OCI-LY7 (cell line): ENCODE measurements at regions not wholly inside any gene's neighbourhood (a gene's known extent, or its start where the extent isn't known, plus 50 kb on each side); places are given as distances from the start of the nearest gene placed in this dataset.

Source experiments
- BruUV-seq: library from RNA; stranded (reverse); fragments of 400-500 nt; replicated peaks from 2 replicates; lab custom pipeline; 2021; lab: Mats Ljungman, UMichigan
- CTCF ChIA-PET: fragments of 300-600 bp; sonication (Branson Sonifier 250); formaldehyde crosslinking; loops from one replicate; lab custom pipeline; 2022; ENCODE audit warnings: antibody characterized with exemption; ENCODE audit not compliant: unreplicated experiment; lab: Charles Lee
- POLR2A ChIA-PET: fragments of 300-600 bp; sonication (Branson Sonifier 250); formaldehyde crosslinking; loops from one replicate; lab custom pipeline; 2022; ENCODE audit warnings: antibody characterized with exemption; lab: Charles Lee
- DNase-seq: peaks from one replicate; pipeline ENCODE4 v3.0.0-alpha.2; 2015; ENCODE audit warnings: low spot score
- H2AFZ ChIP-seq: fragments of 200-600 bp; sonication (generic), shearing (Covaris generic); 2 replicates; pipeline ENCODE4 v1.6.1; 2014; ENCODE audit warnings: mild to moderate bottlenecking, antibody characterized with exemption, low read length, moderate library complexity
- H3K27ac ChIP-seq: fragments of 200-600 bp; sonication (generic); 2 replicates; pipeline ENCODE4 v1.5.1; 2014; ENCODE audit warnings: mixed run types, low read depth, mild to moderate bottlenecking, moderate library complexity, low read length, inconsistent platforms; ENCODE audit not compliant: poor library complexity, severe bottlenecking
- H3K36me3 ChIP-seq: fragments of 200-600 bp; sonication (generic); 2 replicates; pipeline ENCODE4 v1.6.1; 2014; ENCODE audit warnings: mild to moderate bottlenecking, antibody characterized with exemption, low read length, moderate library complexity, mixed read lengths; ENCODE audit not compliant: insufficient read depth
- H3K4me1 ChIP-seq: fragments of 200-600 bp; sonication (generic); 2 replicates; pipeline ENCODE4 v1.5.1; 2014; ENCODE audit warnings: mild to moderate bottlenecking, low read length; ENCODE audit not compliant: insufficient read depth, poor library complexity, severe bottlenecking
- H3K4me2 ChIP-seq: fragments of 200-600 bp; sonication (generic); 2 replicates; pipeline ENCODE4 v1.6.1; 2014; ENCODE audit warnings: mild to moderate bottlenecking, low read length
- H3K4me3 ChIP-seq: fragments of 200-600 bp; sonication (generic); 2 replicates; pipeline ENCODE4 v1.5.1; 2014; ENCODE audit warnings: mild to moderate bottlenecking, low read depth, low read length; ENCODE audit not compliant: poor library complexity, severe bottlenecking
- H3K79me2 ChIP-seq: fragments of 200-600 bp; sonication (generic); 2 replicates; pipeline ENCODE4 v1.6.1; 2016; ENCODE audit warnings: low read depth, mild to moderate bottlenecking, low read length, moderate library complexity, mixed read lengths; ENCODE audit not compliant: insufficient read depth
- H3K9me2 ChIP-seq: fragments of 200-600 bp; sonication (generic); 2 replicates; pipeline ENCODE4 v1.6.1; 2016; ENCODE audit warnings: mild to moderate bottlenecking, low read length, mixed read lengths; ENCODE audit not compliant: insufficient read depth
- H3K9me3 ChIP-seq: fragments of 200-600 bp; sonication (generic); 2 replicates; pipeline ENCODE4 v1.6.1; 2014; ENCODE audit warnings: mild to moderate bottlenecking, mixed run types, low read length, mixed read lengths
- H4K20me1 ChIP-seq: fragments of 200-600 bp; sonication (generic); 2 replicates; pipeline ENCODE4 v1.6.1; 2014; ENCODE audit warnings: mild to moderate bottlenecking, antibody characterized with exemption, low read length, moderate library complexity, mixed read lengths; ENCODE audit not compliant: insufficient read depth
- CTCF ChIP-seq: fragments of 200-600 bp; sonication (generic); conservative IDR thresholded peaks from 2 replicates; pipeline ENCODE4 v1.5.1; 2014; ENCODE audit warnings: mild to moderate bottlenecking, antibody characterized with exemption, low read length, moderate library complexity, mixed read lengths
- EZH2phosphoT487 ChIP-seq: fragments of 200-600 bp; sonication (generic); IDR thresholded peaks from 2 replicates; pipeline ENCODE4 v1.6.1; 2018; ENCODE audit warnings: low read depth, borderline replicate concordance, mild to moderate bottlenecking, mixed run types, antibody characterized with exemption, low read length, moderate library complexity, mixed read lengths
- intact Hi-C: fragments of 100-400 bp; cut with micrococcal nuclease; formaldehyde crosslinking; loops from one replicate; pipeline ENCODE4 v1.10.0; 2022; ENCODE audit not compliant: unreplicated experiment

GRCh38 chr4:116705466-116705865 is 379.9 kb downstream of the TRAM1L1 start:
- POLR2A ChIA-PET, result no interaction called here
- no peak for DNase-seq

DNA sequence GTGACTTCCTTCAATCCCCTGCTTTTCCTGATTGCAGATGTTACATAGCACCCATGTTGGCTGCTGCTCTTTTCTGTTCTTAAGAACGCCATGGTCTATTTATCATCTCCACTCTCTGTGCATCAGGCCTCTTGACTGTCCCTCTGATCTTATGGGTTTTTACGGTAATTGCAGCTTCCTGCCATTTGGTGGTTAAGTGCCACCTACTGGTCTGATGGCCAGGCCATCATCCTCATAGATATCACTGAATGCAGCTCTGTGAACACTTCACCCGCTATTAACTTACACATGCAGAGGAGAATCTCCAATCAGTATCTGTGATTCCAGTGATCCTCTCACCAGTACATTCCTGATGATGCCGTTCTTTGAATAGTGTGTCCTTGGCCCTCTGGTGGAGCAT is 382.4 kb downstream of the TRAM1L1 start:
- H3K4me2 ChIP-seq, result no peak overlapping the region
- TF ChIP-seq CTCF, result peak; percentile 64
- no peak for TF ChIP-seq EZH2phosphoT487
- intact Hi-C loops, result no loop called here
- no peaks in the 10 kb centered on the region for H3K79me2 ChIP-seq
- H3K9me2 ChIP-seq, result 0 out of 2 replicates have a peak, but pooled peaks cover 4% of the 10 kb centered on the region
- no peak overlapping the region for H3K4me3 ChIP-seq
- POLR2A ChIA-PET, result interaction anchor here (1.0 kb wide), 1 partner anchor 9 kb away, joined by 3 read pairs; no protein-coding TSS in a partner anchor
- H3K4me1 ChIP-seq, result no peaks in the 10 kb centered on the region
- H4K20me1 ChIP-seq, result no peaks in the 10 kb centered on the region
- DNase-seq, result peak; percentile 13
- CTCF ChIA-PET, result no interaction called here
- no peak overlapping the region for H2AFZ ChIP-seq
- H3K27ac ChIP-seq, result no peak overlapping the region
- no peaks in the 10 kb centered on the region for H3K9me3 ChIP-seq
- no peaks in the 10 kb centered on the region for H3K36me3 ChIP-seq
- BruUV-seq, result no TSS peak

More at GRCh38 chr4:116705466-116705865, 379.9 kb downstream of the TRAM1L1 start:
- Histone ChIP-seq H3K4me1 (no peaks in the 10 kb centered on the region), H3K9me2 (no peaks in the 10 kb centered on the region), H2AFZ (no peak overlapping the region), H4K20me1 (no peaks in the 10 kb centered on the region), H3K79me2 (no peaks in the 10 kb centered on the region), H3K27ac (no peak overlapping the region), H3K36me3 (no peaks in the 10 kb centered on the region), H3K4me2 (no peak overlapping the region), H3K9me3 (no peaks in the 10 kb centered on the region), H3K4me3 (no peak overlapping the region)
- no TSS peak for BruUV-seq
- no peak for TF ChIP-seq CTCF
- no peak for TF ChIP-seq EZH2phosphoT487
- intact Hi-C loops, result no loop called here
- CTCF ChIA-PET, result no interaction called here

DNA sequence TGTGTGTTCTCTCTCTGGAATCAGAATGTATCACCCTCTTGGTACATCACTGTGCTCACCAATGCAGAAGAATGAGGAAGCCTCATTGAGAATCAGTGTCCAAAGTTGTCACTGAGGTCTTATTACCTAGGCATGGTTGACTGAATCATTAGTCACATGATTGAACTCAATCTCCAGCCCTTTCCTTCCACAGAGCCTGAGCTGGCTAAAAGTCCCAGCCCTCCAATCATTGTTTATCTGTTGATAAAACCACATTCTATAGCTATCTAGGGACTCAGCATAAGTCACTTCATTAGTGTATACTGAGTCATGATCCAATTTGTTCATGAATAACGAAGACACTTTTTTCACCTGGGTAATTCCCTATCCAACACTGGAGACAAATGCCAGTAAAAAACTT is 396.8 kb downstream of the TRAM1L1 start:
- Histone ChIP-seq H2AFZ (no peak overlapping the region), H3K79me2 (no peaks in the 10 kb centered on the region), H3K9me2 (no peaks in the 10 kb centered on the region), H3K27ac (no peak overlapping the region), H3K4me3 (no peak overlapping the region), H4K20me1 (no peaks in the 10 kb centered on the region), H3K4me2 (no peak overlapping the region), H3K9me3 (no peaks in the 10 kb centered on the region), H3K36me3 (no peaks in the 10 kb centered on the region), H3K4me1 (no peaks in the 10 kb centered on the region)
- no TSS peak for BruUV-seq
- POLR2A ChIA-PET, result no interaction called here
- no peak for DNase-seq
- intact Hi-C loops, result no loop called here
- TF ChIP-seq EZH2phosphoT487, result no peak
- CTCF ChIA-PET, result no interaction called here
